ENCODE measurements at regions not wholly inside any gene's neighbourhood (a gene's known extent, or its start where the extent isn't known, plus 50 kb on each side); places are given as distances from the start of the nearest gene placed in this dataset.
"Not testable (repeated sequence)": the region's sequence is repeated elsewhere in the genome, so short reads cannot be mapped to it uniquely, and the experiment has no call there.

- not testable (repeated sequence) for DNase-seq (ENCODE audit: low read depth)
Measured at GRCh38 chr1:245061808-245062207, 93.0 kb upstream of the KIF26B start.

- DNase-seq (ENCODE audit: low read depth), result no peak
Measured at GRCh38 chr1:245060684-245061374, 94.0 kb upstream of the KIF26B start.

- DNase-seq (ENCODE audit: low read depth), result no peak
Measured at GRCh38 chr1:245059806-245060424, 94.9 kb upstream of the KIF26B start.

GRCh38 chr1:245058882-245059281 lies 95.9 kb upstream of the KIF26B start:
- no peak for DNase-seq (ENCODE audit: low read depth)

GRCh38 chr1:245058436-245058835 lies 96.3 kb upstream of the KIF26B start:
- no peak for DNase-seq (ENCODE audit: low read depth)

- DNase-seq (ENCODE audit: low read depth), result no peak
Measured at GRCh38 chr1:245056913-245057312, 97.9 kb upstream of the KIF26B start.

GRCh38 chr1:245056296-245056695 lies 98.5 kb upstream of the KIF26B start:
- DNase-seq (ENCODE audit: low read depth), result not testable (repeated sequence)

GRCh38 chr1:245055752-245056151 lies 99.0 kb upstream of the KIF26B start:
- no peak for DNase-seq (ENCODE audit: low read depth)

- no peak for DNase-seq (ENCODE audit: low read depth)
Measured at GRCh38 chr1:245054507-245055270, 100.1 kb upstream of the KIF26B start.

- DNase-seq (ENCODE audit: low read depth), result no peak
Measured at GRCh38 chr1:245054105-245054504, 100.7 kb upstream of the KIF26B start.

GRCh38 chr1:245052258-245052657 lies 102.5 kb upstream of the KIF26B start:
- DNase-seq (ENCODE audit: low read depth), result no peak

GRCh38 chr1:245051349-245052221 lies 103.2 kb upstream of the KIF26B start:
- no peak for DNase-seq (ENCODE audit: low read depth)

- no peak for DNase-seq (ENCODE audit: low read depth)
Measured at GRCh38 chr1:245046769-245047168, 108.0 kb upstream of the KIF26B start.

GRCh38 chr1:245046315-245046714 lies 108.5 kb upstream of the KIF26B start:
- no peak for DNase-seq (ENCODE audit: low read depth)

GRCh38 chr1:245045087-245045881 lies 109.5 kb upstream of the KIF26B start:
- DNase-seq (ENCODE audit: low read depth), result no peak

GRCh38 chr1:245043611-245043940 lies 111.2 kb upstream of the KIF26B start:
- no peak for DNase-seq (ENCODE audit: low read depth)

GRCh38 chr1:245041058-245041698 lies 113.6 kb upstream of the KIF26B start:
- DNase-seq (ENCODE audit: low read depth), result no peak

- no peak for DNase-seq (ENCODE audit: low read depth)
Measured at GRCh38 chr1:245039196-245039595, 115.6 kb upstream of the KIF26B start.

GRCh38 chr1:245036102-245036501 lies 118.7 kb upstream of the KIF26B start:
- DNase-seq (ENCODE audit: low read depth), result no peak

- DNase-seq (ENCODE audit: low read depth), result no peak
Measured at GRCh38 chr1:245031041-245031440, 123.7 kb upstream of the KIF26B start.

- no peak for DNase-seq (ENCODE audit: low read depth)
Measured at GRCh38 chr1:245026247-245026646, 128.5 kb upstream of the KIF26B start.
